ENCODE measurements at regions not wholly inside any gene's neighbourhood (a gene's known extent, or its start where the extent isn't known, plus 50 kb on each side); places are given as distances from the start of the nearest gene placed in this dataset.

DNA sequence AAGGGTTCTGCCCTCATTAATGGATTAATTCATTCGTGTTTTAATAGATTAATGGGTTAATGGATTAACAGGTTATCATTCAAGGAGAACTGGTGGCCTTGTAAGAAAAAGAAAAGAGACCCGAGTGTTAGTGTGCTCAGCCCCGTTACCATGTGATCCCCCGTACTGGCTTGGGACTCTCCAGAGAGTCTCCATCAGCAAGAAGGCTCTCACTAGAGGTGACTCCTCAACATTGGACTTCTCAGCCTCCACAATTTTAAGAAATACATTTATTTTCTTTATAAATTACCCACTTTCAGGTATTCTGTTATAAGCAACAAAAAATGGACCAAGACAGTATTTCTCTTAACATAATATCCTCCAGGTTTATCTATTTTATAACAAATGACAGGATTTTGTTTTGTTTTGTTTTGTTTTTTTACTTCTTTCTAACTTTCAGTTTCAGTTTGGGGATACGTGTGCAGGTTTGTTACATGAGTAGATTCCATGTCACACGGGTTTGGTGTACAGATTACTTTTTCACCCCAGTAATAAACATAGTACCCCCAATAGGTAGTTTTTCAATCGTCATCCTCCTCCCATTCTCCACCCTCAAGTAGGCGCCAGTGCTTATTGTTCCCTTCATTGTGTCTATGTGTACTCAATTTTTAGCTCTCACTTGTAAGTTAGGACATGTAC, 456.1 kb downstream of the DNAH5 start:
- Histone ChIP-seq H4K20me1 (replicated peaks; ENCODE audit: insufficient read depth) (no peaks in the 10 kb centered on the region), H3K27ac (ENCODE audit: low read depth) (no peak overlapping the region), H3K27me3 (ENCODE audit: insufficient read depth) (no peaks in the 10 kb centered on the region), H3K9me2 (ENCODE audit: insufficient read depth) (no peaks in the 10 kb centered on the region), H3K4me3 (no peak overlapping the region), H3F3A (replicated peaks; ENCODE audit: low read depth) (no peaks in the 10 kb centered on the region), H3K4me2 (no peak overlapping the region), H3K79me2 (replicated peaks; ENCODE audit: insufficient read depth) (no peaks in the 10 kb centered on the region), H2AFZ (no peak overlapping the region), H3K36me3 (ENCODE audit: insufficient read depth) (no peaks in the 10 kb centered on the region), H3K4me1 (ENCODE audit: insufficient read depth) (peaks cover 7% of the 10 kb centered on the region; the same call in 1 of the 2 replicates)
- Mint-ChIP-seq H3K27me3 (ENCODE audit: insufficient read depth, low read depth, poor library complexity) (no peaks in the 10 kb centered on the region), H3K9me3 (peaks cover 4% of the 10 kb centered on the region; the same call in 2 of the 3 replicates), H3K4me1 (peaks cover 5% of the 10 kb centered on the region; the same call in 1 of the 3 replicates), H3K4me3 (no peak overlapping the region), H3K27ac (no peak overlapping the region), H3K36me3 (ENCODE audit: low read depth) (no peaks in the 10 kb centered on the region)
- no peak for TF ChIP-seq POLR2AphosphoS5 (IDR thresholded peaks at IDR 0.05; ENCODE audit: low read depth)
- no peak for TF ChIP-seq EZH2phosphoT487 (IDR thresholded peaks at IDR 0.05; ENCODE audit: unreplicated experiment)
- TF ChIP-seq CREB1 (CRISPR knock-in tag; IDR thresholded peaks at IDR 0.05; ENCODE audit: low read depth) = no peak
- no peak for TF ChIP-seq EZH2 (IDR thresholded peaks at IDR 0.05; ENCODE audit: low read depth, unreplicated experiment)
- TF ChIP-seq STAT1 (IDR thresholded peaks at IDR 0.05; ENCODE audit: unreplicated experiment) = no peak
- TF ChIP-seq JUNB (IDR thresholded peaks at IDR 0.05; ENCODE audit: unreplicated experiment) = no peak
- TF ChIP-seq, protein P1, sequence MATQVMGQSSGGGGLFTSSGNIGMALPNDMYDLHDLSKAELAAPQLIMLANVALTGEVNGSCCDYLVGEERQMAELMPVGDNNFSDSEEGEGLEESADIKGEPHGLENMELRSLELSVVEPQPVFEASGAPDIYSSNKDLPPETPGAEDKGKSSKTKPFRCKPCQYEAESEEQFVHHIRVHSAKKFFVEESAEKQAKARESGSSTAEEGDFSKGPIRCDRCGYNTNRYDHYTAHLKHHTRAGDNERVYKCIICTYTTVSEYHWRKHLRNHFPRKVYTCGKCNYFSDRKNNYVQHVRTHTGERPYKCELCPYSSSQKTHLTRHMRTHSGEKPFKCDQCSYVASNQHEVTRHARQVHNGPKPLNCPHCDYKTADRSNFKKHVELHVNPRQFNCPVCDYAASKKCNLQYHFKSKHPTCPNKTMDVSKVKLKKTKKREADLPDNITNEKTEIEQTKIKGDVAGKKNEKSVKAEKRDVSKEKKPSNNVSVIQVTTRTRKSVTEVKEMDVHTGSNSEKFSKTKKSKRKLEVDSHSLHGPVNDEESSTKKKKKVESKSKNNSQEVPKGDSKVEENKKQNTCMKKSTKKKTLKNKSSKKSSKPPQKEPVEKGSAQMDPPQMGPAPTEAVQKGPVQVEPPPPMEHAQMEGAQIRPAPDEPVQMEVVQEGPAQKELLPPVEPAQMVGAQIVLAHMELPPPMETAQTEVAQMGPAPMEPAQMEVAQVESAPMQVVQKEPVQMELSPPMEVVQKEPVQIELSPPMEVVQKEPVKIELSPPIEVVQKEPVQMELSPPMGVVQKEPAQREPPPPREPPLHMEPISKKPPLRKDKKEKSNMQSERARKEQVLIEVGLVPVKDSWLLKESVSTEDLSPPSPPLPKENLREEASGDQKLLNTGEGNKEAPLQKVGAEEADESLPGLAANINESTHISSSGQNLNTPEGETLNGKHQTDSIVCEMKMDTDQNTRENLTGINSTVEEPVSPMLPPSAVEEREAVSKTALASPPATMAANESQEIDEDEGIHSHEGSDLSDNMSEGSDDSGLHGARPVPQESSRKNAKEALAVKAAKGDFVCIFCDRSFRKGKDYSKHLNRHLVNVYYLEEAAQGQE (IDR thresholded peaks at IDR 0.05; ENCODE audit: unreplicated experiment) = no peak
- TF ChIP-seq ZNF114 (CRISPR knock-in tag; IDR thresholded peaks at IDR 0.05) = no peak
- TF ChIP-seq, protein P2, sequence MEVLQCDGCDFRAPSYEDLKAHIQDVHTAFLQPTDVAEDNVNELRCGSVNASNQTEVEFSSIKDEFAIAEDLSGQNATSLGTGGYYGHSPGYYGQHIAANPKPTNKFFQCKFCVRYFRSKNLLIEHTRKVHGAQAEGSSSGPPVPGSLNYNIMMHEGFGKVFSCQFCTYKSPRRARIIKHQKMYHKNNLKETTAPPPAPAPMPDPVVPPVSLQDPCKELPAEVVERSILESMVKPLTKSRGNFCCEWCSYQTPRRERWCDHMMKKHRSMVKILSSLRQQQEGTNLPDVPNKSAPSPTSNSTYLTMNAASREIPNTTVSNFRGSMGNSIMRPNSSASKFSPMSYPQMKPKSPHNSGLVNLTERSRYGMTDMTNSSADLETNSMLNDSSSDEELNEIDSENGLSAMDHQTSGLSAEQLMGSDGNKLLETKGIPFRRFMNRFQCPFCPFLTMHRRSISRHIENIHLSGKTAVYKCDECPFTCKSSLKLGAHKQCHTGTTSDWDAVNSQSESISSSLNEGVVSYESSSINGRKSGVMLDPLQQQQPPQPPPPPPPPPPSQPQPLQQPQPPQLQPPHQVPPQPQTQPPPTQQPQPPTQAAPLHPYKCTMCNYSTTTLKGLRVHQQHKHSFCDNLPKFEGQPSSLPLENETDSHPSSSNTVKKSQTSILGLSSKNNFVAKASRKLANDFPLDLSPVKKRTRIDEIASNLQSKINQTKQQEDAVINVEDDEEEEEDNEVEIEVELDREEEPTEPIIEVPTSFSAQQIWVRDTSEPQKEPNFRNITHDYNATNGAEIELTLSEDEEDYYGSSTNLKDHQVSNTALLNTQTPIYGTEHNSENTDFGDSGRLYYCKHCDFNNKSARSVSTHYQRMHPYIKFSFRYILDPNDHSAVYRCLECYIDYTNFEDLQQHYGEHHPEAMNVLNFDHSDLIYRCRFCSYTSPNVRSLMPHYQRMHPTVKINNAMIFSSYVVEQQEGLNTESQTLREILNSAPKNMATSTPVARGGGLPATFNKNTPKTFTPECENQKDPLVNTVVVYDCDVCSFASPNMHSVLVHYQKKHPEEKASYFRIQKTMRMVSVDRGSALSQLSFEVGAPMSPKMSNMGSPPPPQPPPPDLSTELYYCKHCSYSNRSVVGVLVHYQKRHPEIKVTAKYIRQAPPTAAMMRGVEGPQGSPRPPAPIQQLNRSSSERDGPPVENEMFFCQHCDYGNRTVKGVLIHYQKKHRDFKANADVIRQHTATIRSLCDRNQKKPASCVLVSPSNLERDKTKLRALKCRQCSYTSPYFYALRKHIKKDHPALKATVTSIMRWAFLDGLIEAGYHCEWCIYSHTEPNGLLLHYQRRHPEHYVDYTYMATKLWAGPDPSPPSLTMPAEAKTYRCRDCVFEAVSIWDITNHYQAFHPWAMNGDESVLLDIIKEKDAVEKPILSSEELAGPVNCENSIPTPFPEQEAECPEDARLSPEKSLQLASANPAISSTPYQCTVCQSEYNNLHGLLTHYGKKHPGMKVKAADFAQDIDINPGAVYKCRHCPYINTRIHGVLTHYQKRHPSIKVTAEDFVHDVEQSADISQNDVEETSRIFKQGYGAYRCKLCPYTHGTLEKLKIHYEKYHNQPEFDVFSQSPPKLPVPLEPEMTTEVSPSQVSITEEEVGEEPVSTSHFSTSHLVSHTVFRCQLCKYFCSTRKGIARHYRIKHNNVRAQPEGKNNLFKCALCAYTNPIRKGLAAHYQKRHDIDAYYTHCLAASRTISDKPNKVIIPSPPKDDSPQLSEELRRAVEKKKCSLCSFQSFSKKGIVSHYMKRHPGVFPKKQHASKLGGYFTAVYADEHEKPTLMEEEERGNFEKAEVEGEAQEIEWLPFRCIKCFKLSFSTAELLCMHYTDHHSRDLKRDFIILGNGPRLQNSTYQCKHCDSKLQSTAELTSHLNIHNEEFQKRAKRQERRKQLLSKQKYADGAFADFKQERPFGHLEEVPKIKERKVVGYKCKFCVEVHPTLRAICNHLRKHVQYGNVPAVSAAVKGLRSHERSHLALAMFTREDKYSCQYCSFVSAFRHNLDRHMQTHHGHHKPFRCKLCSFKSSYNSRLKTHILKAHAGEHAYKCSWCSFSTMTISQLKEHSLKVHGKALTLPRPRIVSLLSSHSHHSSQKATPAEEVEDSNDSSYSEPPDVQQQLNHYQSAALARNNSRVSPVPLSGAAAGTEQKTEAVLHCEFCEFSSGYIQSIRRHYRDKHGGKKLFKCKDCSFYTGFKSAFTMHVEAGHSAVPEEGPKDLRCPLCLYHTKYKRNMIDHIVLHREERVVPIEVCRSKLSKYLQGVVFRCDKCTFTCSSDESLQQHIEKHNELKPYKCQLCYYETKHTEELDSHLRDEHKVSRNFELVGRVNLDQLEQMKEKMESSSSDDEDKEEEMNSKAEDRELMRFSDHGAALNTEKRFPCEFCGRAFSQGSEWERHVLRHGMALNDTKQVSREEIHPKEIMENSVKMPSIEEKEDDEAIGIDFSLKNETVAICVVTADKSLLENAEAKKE (CRISPR knock-in tag; IDR thresholded peaks at IDR 0.05) = no peak
- no peak for TF ChIP-seq ETS1 (IDR thresholded peaks at IDR 0.05)
- ATAC-seq (no peak), DNase-seq (ENCODE audit: low spot score) (no peak)

Measured in GM23338 (cell line).